ENCODE measurements at regions not wholly inside any gene's neighbourhood (a gene's known extent, or its start where the extent isn't known, plus 50 kb on each side); places are given as distances from the start of the nearest gene placed in this dataset.
"Not testable (repeated sequence)": the region's sequence is repeated elsewhere in the genome, so short reads cannot be mapped to it uniquely, and the experiment has no call there.

DNA sequence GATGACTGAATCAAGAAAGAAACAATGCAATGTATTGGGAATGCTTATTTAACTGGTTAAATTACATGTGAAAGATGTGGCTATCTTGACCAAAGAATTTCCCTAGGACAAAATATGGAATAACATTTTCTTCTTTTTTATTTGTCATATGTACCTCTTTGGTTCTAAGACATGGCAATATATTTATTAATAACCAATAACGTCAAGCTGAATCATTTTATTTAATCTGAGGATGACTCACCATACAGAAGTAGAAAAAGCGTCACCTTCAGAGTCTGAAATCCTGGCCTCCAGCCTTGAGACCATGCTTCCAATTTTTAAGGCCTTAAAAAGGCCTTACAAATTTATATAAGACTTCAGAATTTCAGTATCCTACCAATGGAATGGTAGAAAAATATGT, 1464.9 kb downstream of the SUCLG1 start:
- no peaks in the 10 kb centered on the region for H4K20me1 ChIP-seq (ENCODE audit: low read depth, low read length)
- no peak overlapping the region for H3K4me2 ChIP-seq (ENCODE audit: low read depth, low read length, poor library complexity, severe bottlenecking)
- no peaks in the 10 kb centered on the region for H3K27me3 ChIP-seq (ENCODE audit: low read length)
- no peaks in the 10 kb centered on the region for H3K36me3 ChIP-seq (ENCODE audit: low read length)
- no peak overlapping the region for H2AFZ ChIP-seq (ENCODE audit: low read depth, low read length, severe bottlenecking)
- no peaks in the 10 kb centered on the region for H3K9me2 ChIP-seq (replicated peaks; ENCODE audit: insufficient read depth, low read length)
- no peaks in the 10 kb centered on the region for H3F3A ChIP-seq (ENCODE audit: insufficient read depth)
- no peaks in the 10 kb centered on the region for H3K9me3 ChIP-seq (ENCODE audit: insufficient read depth, low read length)
- no peak overlapping the region for H3K27ac ChIP-seq (ENCODE audit: low read depth, low read length)
- no peak overlapping the region for H3K9ac ChIP-seq (ENCODE audit: low read length)
- H3K4me3 ChIP-seq (ENCODE audit: insufficient read depth, low read length, poor library complexity, severe bottlenecking): no peak overlapping the region
- TF ChIP-seq, protein P1, sequence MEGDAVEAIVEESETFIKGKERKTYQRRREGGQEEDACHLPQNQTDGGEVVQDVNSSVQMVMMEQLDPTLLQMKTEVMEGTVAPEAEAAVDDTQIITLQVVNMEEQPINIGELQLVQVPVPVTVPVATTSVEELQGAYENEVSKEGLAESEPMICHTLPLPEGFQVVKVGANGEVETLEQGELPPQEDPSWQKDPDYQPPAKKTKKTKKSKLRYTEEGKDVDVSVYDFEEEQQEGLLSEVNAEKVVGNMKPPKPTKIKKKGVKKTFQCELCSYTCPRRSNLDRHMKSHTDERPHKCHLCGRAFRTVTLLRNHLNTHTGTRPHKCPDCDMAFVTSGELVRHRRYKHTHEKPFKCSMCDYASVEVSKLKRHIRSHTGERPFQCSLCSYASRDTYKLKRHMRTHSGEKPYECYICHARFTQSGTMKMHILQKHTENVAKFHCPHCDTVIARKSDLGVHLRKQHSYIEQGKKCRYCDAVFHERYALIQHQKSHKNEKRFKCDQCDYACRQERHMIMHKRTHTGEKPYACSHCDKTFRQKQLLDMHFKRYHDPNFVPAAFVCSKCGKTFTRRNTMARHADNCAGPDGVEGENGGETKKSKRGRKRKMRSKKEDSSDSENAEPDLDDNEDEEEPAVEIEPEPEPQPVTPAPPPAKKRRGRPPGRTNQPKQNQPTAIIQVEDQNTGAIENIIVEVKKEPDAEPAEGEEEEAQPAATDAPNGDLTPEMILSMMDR (IDR thresholded peaks at IDR 0.05; ENCODE audit: insufficient read depth, low read length, poor library complexity, severe bottlenecking): no peak
- TF ChIP-seq EZH2phosphoT487 (conservative IDR thresholded peaks at IDR 0.05; ENCODE audit: low read length): no peak
- H3K79me2 ChIP-seq (ENCODE audit: insufficient read depth, low read length): no peaks in the 10 kb centered on the region

DNA sequence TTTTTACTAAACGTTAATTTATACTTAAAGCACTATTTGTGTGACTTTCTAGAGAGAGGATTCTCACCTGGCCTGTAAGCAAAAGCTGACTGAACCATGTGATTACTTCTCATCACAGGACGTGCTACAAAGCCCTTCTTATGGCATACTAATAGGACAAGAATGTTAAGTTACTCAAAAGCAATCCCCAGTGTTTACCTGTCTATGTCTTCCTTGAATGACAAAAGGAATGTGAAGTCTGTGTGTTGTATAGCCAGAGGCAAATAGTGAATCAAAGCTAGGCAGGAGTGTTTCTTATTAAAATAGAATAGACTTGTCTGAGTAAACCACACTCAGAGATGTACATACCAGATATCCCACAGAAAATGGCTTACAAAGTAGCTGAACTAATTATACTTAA, 1465.5 kb downstream of the SUCLG1 start:
- Histone ChIP-seq H3K4me3 (ENCODE audit: insufficient read depth, low read length, poor library complexity, severe bottlenecking) (no peak overlapping the region), H4K20me1 (ENCODE audit: low read depth, low read length) (no peaks in the 10 kb centered on the region), H3K4me2 (ENCODE audit: low read depth, low read length, poor library complexity, severe bottlenecking) (no peak overlapping the region), H3F3A (ENCODE audit: insufficient read depth) (no peaks in the 10 kb centered on the region), H3K9me3 (ENCODE audit: insufficient read depth, low read length) (no peaks in the 10 kb centered on the region), H3K36me3 (ENCODE audit: low read length) (no peaks in the 10 kb centered on the region), H3K27me3 (ENCODE audit: low read length) (no peaks in the 10 kb centered on the region), H2AFZ (ENCODE audit: low read depth, low read length, severe bottlenecking) (no peak overlapping the region), H3K79me2 (ENCODE audit: insufficient read depth, low read length) (no peaks in the 10 kb centered on the region), H3K27ac (ENCODE audit: low read depth, low read length) (no peak overlapping the region), H3K9me2 (replicated peaks; ENCODE audit: insufficient read depth, low read length) (no peaks in the 10 kb centered on the region), H3K9ac (ENCODE audit: low read length) (no peak overlapping the region)
- TF ChIP-seq EZH2phosphoT487 (conservative IDR thresholded peaks at IDR 0.05; ENCODE audit: low read length): no peak
- TF ChIP-seq, protein P1 (IDR thresholded peaks at IDR 0.05; ENCODE audit: insufficient read depth, low read length, poor library complexity, severe bottlenecking): no peak

DNA sequence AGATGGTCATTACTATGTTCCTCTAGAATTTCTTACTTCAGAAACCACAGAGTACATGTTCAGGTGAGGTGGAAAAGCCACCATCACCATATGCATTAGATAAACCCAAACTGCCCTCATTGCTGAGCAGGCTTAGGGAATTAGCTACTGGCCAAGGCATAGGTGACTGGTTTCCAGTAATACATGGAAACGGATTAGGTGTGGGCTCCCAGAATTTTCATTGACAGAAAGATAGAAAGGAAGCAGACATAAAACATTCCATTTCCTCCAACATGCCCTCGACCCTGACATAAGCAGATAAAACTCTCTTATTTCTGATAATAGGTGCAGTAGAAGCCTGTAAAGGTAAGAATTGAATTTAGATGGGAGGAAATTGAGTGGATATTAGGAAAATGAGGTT, 1466.1 kb downstream of the SUCLG1 start:
- no peaks in the 10 kb centered on the region for H3F3A ChIP-seq (ENCODE audit: insufficient read depth)
- no peak overlapping the region for H3K27ac ChIP-seq (ENCODE audit: low read depth, low read length)
- H3K9ac ChIP-seq (ENCODE audit: low read length): no peak overlapping the region
- TF ChIP-seq, protein P1 (IDR thresholded peaks at IDR 0.05; ENCODE audit: insufficient read depth, low read length, poor library complexity, severe bottlenecking): no peak
- no peak overlapping the region for H2AFZ ChIP-seq (ENCODE audit: low read depth, low read length, severe bottlenecking)
- H4K20me1 ChIP-seq (ENCODE audit: low read depth, low read length): no peaks in the 10 kb centered on the region
- no peak overlapping the region for H3K4me2 ChIP-seq (ENCODE audit: low read depth, low read length, poor library complexity, severe bottlenecking)
- no peak overlapping the region for H3K4me3 ChIP-seq (ENCODE audit: insufficient read depth, low read length, poor library complexity, severe bottlenecking)
- H3K9me2 ChIP-seq (replicated peaks; ENCODE audit: insufficient read depth, low read length): no peaks in the 10 kb centered on the region
- no peaks in the 10 kb centered on the region for H3K79me2 ChIP-seq (ENCODE audit: insufficient read depth, low read length)
- H3K27me3 ChIP-seq (ENCODE audit: low read length): no peaks in the 10 kb centered on the region
- H3K36me3 ChIP-seq (ENCODE audit: low read length): no peaks in the 10 kb centered on the region
- no peaks in the 10 kb centered on the region for H3K9me3 ChIP-seq (ENCODE audit: insufficient read depth, low read length)

DNA sequence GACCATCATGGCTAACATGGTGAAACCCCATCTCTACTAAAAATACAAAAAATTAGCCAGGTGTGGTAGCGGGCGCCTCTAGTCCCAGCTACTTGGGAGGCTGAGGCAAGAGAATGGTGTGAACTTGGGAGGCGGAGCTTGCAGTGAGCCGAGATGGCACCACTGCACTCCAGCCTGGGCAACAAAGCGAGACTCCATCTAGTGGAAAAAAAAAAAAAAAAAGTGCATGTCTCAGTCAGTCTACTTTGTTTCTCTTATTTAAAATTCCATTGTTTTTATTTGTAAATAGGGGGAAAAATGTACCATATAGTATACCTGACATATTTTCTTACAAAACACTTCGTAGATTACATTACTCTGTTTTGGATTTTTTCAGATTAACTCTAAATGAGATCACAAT, 1471.4 kb downstream of the SUCLG1 start:
- not testable (repeated sequence) for H3K27me3 ChIP-seq (ENCODE audit: low read length); H3K79me2 ChIP-seq (ENCODE audit: insufficient read depth, low read length); H3K9me2 ChIP-seq (replicated peaks; ENCODE audit: insufficient read depth, low read length); H3F3A ChIP-seq (ENCODE audit: insufficient read depth); H3K9ac ChIP-seq (ENCODE audit: low read length); H3K36me3 ChIP-seq (ENCODE audit: low read length); H2AFZ ChIP-seq (ENCODE audit: low read depth, low read length, severe bottlenecking); H4K20me1 ChIP-seq (ENCODE audit: low read depth, low read length); H3K9me3 ChIP-seq (ENCODE audit: insufficient read depth, low read length); H3K4me3 ChIP-seq (ENCODE audit: insufficient read depth, low read length, poor library complexity, severe bottlenecking); H3K4me2 ChIP-seq (ENCODE audit: low read depth, low read length, poor library complexity, severe bottlenecking); H3K27ac ChIP-seq (ENCODE audit: low read depth, low read length)

Measured in SU-DHL-6 (cell line).